ENCODE measurements at regions not wholly inside any gene's neighbourhood (a gene's known extent, or its start where the extent isn't known, plus 50 kb on each side); places are given as distances from the start of the nearest gene placed in this dataset.

DNA sequence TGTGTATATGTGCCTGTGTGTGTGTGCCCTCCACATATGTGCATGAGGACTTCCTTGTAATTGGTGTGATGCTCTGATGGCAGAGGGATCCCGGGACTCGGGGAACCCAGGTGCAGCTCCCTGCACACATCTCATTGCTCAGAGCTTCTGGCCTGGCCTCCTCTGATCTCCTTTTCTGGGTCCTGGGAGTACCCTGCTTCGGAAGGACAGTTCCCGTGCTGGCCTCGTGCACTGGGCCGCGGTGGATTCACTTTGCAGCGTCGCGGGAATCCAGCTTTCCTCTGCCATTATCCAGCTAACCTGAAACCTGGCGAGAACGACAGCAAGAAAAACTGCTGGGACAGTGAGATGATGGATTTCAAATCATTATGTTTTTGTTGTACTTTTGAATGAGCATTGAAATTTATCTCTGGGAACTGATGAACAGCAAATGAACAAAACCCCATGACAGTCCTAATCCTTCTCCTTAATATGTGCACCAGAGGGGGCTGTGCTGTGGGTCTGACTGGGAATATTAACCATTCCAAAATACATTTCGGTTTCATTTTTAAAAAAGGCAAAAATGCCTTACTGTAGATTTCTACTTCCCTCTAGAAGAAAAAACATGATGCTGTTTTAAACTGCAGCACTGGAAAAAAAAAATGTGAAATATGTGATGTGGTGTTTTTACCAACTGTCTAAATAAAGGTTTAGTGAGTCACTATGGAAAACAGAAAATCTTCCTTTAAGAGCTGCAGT is 78.2 kb downstream of the PTGR3 start:
- no peak for TF ChIP-seq EZH2 (IDR thresholded peaks at IDR 0.05; ENCODE audit: insufficient read depth, poor library complexity, severe bottlenecking)
- no peak for TF ChIP-seq EZH2phosphoT487 (IDR thresholded peaks at IDR 0.05; ENCODE audit: insufficient read depth, low read depth)

Measured in GM23248 (cell line).